Colonic mucosa (tissue), 4 donors: ENCODE measurements at regions not wholly inside any gene's neighbourhood (a gene's known extent, or its start where the extent isn't known, plus 50 kb on each side); places are given as distances from the start of the nearest gene placed in this dataset.

Experiments
- DNase-seq: peaks from one replicate; pipeline ENCODE4 v3.0.0-alpha.2; 2020
- H3K27ac ChIP-seq: fragments of 200-600 bp; one replicate; pipeline ENCODE4 v1.8.0; 2021
- H3K27me3 ChIP-seq: fragments of 200-600 bp; one replicate; pipeline ENCODE4 v1.8.0; 2021
- H3K36me3 ChIP-seq: fragments of 200-600 bp; one replicate; pipeline ENCODE4 v1.8.0; 2021
- H3K4me1 ChIP-seq: fragments of 200-600 bp; one replicate; pipeline ENCODE4 v1.8.0; 2021; ENCODE audit warnings: mild to moderate bottlenecking
- H3K4me3 ChIP-seq: fragments of 200-600 bp; one replicate; pipeline ENCODE4 v1.8.0; 2021
- H3K9ac ChIP-seq, 2 donors: one replicate each; pipeline ENCODE4 v1.7.0; 2013; ENCODE audit warnings: control low read depth in 2 of 2, low read depth in 2 of 2, low read length in 2 of 2
- H3K9me3 ChIP-seq: fragments of 200-600 bp; one replicate; pipeline ENCODE4 v1.8.0; 2021
- CTCF ChIP-seq: fragments of 200-600 bp; IDR thresholded peaks from one replicate; pipeline ENCODE4 v1.8.0; 2022; ENCODE audit warnings: antibody characterized with exemption, mild to moderate bottlenecking
- intact Hi-C: fragments of 100-400 bp; cut with DNase I; formaldehyde crosslinking; loops from one replicate; pipeline ENCODE4 v1.14.1; 2022
- donor health status: healthy.
- donor health status: DM: no; HTN: no; CAD: no.
- donor health status: DM: no; HTN: no; CAD: no.

DNA sequence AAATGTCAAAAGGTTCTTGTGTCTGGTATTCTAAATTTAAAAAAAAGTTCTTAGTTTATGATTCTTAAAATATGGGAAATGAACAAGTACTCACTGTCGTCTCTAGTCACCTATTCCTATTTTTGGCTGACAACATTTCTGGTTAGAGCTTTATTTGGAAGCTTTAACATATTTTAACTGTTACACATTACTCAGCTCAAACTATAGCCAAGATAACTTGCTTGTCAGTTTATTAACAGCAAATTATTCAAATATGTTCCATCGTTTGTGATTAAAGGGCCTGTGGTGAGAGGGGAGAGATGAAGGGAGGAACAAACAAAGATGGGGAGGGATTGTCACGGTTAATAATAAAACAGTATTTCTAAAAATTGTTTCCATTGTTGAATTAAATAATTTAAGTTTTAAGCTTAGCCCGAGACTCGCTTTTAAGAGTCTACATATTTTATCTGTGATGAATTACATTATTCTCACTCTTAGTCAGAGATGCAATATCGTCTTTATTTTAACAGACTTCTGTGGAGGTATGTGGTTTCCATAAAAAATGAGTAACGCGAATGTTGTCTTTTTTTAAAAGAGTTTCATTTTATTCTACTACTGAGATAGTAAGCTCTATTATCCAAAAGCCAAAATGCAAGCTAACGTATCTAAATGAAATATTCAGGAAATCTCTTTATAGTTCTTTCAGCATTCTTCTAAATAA is 321.9 kb upstream of the PMFBP1 start:
- no peak overlapping the region for H3K4me3 ChIP-seq
- no peaks in the 10 kb centered on the region for H3K4me1 ChIP-seq
- no peaks in the 10 kb centered on the region for H3K9me3 ChIP-seq
- no peaks in the 10 kb centered on the region for H3K36me3 ChIP-seq
- no peak overlapping the region for H3K9ac ChIP-seq
- intact Hi-C loops = no loop called here
- H3K27me3 ChIP-seq = no peaks in the 10 kb centered on the region
- no peak overlapping the region for H3K27ac ChIP-seq
- TF ChIP-seq CTCF = no peak
- DNase-seq = no peak

DNA sequence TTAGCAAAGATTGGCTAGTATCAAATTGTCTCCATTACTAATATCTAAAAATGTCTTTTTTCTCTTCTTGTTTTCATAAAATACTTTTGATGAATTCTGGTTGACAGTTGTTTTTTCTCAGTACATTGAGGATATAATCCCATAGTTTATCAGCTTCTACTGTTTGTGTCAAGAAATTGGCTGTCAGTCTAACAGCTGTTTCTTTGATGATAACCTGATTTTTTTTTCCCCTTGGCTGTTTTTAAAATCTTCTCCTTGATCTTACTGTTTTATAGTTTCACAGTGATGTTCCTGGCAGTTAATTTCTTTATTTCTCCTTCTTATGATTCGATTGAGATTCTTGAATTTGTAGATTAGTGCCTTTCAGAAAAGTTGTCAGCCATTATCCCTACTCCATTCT is 315.3 kb upstream of the PMFBP1 start:
- Histone ChIP-seq H3K9ac (no peak overlapping the region), H3K9me3 (no peaks in the 10 kb centered on the region), H3K36me3 (no peaks in the 10 kb centered on the region), H3K4me1 (no peaks in the 10 kb centered on the region), H3K4me3 (no peak overlapping the region), H3K27me3 (no peaks in the 10 kb centered on the region), H3K27ac (no peak overlapping the region)
- intact Hi-C loops = no loop called here
- no peak for DNase-seq
- TF ChIP-seq CTCF = no peak

GRCh38 chr16:72482695-72483094 is 310.7 kb upstream of the PMFBP1 start:
- H3K4me1 ChIP-seq = no peaks in the 10 kb centered on the region
- no peaks in the 10 kb centered on the region for H3K27me3 ChIP-seq
- no peak for TF ChIP-seq CTCF
- intact Hi-C loops = no loop called here
- no peaks in the 10 kb centered on the region for H3K36me3 ChIP-seq
- DNase-seq = no peak
- no peak overlapping the region for H3K27ac ChIP-seq
- H3K9me3 ChIP-seq = no peaks in the 10 kb centered on the region
- H3K9ac ChIP-seq = no peak overlapping the region
- no peak overlapping the region for H3K4me3 ChIP-seq

GRCh38 chr16:72481419-72481818 is 309.5 kb upstream of the PMFBP1 start:
- TF ChIP-seq CTCF = no peak
- Histone ChIP-seq H3K4me1 (no peaks in the 10 kb centered on the region), H3K36me3 (no peaks in the 10 kb centered on the region), H3K4me3 (no peak overlapping the region), H3K27me3 (no peaks in the 10 kb centered on the region), H3K27ac (no peak overlapping the region), H3K9ac (no peak overlapping the region), H3K9me3 (no peaks in the 10 kb centered on the region)
- no peak for DNase-seq
- intact Hi-C loops = no loop called here

DNA sequence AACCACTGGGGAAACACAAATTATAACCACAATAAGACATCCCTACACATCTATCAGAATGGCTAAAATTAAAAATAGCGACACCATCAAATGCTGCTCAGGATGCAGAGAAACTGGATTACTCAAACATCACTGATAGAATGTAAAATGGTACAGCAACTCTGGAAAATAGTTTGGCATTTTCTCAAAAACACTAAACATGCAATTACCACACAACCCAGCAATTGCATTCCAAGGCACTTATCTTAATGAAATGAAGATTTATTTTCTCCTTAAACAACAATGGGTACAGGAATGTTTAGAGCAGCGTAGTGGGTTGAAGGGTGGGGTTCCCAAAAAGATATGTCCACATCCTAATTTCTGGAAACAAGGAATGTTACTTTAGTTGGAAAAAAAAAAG is 309.0 kb upstream of the PMFBP1 start:
- H3K9me3 ChIP-seq = no peaks in the 10 kb centered on the region
- TF ChIP-seq CTCF = no peak
- no peaks in the 10 kb centered on the region for H3K27me3 ChIP-seq
- H3K4me3 ChIP-seq = no peak overlapping the region
- no peak overlapping the region for H3K9ac ChIP-seq
- H3K4me1 ChIP-seq = no peaks in the 10 kb centered on the region
- no peaks in the 10 kb centered on the region for H3K36me3 ChIP-seq
- no peak for DNase-seq
- intact Hi-C loops = no loop called here
- no peak overlapping the region for H3K27ac ChIP-seq
